HG02571 (cell line): ENCODE measurements at regions not wholly inside any gene's neighbourhood (a gene's known extent, or its start where the extent isn't known, plus 50 kb on each side); places are given as distances from the start of the nearest gene placed in this dataset.
"Not testable (repeated sequence)": the region's sequence is repeated elsewhere in the genome, so short reads cannot be mapped to it uniquely, and the experiment has no call there.

Experiments used
- ATAC-seq: cut with Tn5 transposase; IDR thresholded peaks from one replicate; pipeline ENCODE4 v1.9.1; 2021; ENCODE audit warnings: mild to moderate bottlenecking, moderate library complexity; ENCODE audit not compliant: unreplicated experiment

DNA sequence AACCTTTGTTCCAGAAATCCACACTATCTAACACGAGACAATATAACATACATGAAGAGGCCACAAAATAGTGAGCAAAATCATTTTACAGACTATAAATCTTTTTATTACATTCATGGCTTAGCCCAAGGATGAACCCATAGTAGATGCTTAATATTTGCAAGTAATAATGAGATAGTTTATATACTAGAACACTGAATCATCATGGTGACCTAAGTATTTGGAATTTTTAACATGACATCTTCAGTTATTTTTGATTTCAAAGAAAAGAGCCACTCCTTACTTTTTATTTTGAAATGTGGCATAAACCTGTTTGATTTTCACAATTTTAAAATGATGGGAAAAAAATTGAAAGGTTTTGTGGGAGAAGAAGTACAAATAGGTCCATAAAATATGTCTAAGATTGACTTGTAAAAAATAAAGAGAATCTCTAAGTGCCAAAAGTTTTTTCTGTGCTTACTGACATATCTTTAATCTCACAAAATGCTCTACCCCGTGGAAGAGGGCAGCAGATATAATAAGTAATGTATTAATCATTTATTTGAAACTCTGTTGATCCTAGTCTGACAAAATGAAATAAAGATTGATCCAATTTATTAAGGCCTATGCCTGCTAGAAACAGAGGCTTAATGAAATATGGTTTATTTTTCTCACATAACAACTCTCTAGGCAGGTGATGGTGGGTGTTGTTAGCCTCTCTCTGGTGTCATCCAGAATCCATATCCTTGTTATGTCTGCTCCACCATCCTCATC is 224.5 kb upstream of the CENPE start:
- ATAC-seq = no peak

- no peak for ATAC-seq
Measured at GRCh38 chr4:103415801-103416200, 217.7 kb upstream of the CENPE start.

DNA sequence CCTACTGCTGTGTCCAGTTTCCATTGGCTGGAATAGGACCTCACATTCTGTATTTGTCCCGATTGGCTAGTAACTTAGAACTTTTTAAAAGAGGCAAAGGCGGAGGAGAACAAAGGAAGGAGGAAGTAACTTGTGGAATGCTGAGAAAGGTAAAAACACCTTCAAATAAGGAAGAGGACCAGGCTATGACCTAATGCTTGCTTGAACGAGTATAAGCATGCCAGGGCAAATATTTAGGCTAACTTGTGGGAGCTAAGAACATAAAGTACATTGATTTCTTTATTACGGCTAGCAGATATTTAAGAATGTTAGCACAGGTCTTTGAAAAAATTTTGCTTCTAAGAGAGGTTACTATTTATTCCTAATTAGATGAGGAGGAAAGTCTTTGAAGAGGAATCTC is 214.5 kb upstream of the CENPE start:
- not testable (repeated sequence) for ATAC-seq

GRCh38 chr4:103410386-103410785 is 212.2 kb upstream of the CENPE start:
- no peak for ATAC-seq

GRCh38 chr4:103405415-103405814 is 207.3 kb upstream of the CENPE start:
- ATAC-seq = peak; percentile 53

- no peak for ATAC-seq
Measured at GRCh38 chr4:103403619-103404018, 205.5 kb upstream of the CENPE start.

- ATAC-seq = no peak
Measured at GRCh38 chr4:103402198-103402597, 204.1 kb upstream of the CENPE start.

- peak; percentile 58 for ATAC-seq
Measured at GRCh38 chr4:103400405-103400804, 202.3 kb upstream of the CENPE start.

DNA sequence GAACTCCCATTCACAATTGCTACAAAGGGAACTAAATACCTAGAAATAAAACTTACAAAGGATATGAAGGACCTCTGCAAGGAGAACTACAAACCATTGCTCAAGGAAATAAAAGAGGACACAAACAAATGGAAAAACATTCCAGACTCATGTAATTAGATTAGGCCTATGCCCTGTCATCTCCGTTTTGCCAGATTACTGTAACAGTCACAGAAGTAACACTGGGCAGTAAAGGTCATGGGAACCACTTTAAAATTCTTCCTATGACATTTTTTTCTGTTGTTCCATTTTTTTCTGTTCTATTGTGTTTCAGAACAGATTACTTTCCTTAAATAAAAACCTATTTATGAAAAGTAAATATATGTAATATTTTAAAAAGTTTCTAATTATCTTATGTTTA is 199.4 kb upstream of the CENPE start:
- ATAC-seq = no peak

DNA sequence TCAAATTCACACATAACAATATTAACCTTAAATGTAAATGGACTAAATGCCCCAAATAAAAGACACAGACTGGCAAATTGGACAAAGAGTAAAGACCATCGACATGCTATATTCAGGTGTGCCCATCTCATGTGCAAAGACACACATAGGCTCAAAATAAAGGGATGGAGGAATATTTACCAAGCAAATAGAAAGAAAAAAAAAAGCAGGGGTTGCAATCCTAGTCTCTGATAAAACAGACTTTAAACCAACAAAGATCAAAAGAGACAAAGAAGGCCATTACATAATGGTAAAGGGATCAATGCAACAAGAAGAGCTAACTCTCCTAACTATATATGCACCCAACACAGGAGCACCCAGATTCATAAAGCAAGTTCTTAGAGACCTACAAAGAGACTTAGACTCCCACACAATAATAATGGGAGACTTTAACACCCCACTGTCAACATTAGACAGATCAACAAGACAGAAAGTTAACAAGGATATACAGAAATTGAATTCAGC is 189.4 kb upstream of the CENPE start:
- ATAC-seq = not testable (repeated sequence)

DNA sequence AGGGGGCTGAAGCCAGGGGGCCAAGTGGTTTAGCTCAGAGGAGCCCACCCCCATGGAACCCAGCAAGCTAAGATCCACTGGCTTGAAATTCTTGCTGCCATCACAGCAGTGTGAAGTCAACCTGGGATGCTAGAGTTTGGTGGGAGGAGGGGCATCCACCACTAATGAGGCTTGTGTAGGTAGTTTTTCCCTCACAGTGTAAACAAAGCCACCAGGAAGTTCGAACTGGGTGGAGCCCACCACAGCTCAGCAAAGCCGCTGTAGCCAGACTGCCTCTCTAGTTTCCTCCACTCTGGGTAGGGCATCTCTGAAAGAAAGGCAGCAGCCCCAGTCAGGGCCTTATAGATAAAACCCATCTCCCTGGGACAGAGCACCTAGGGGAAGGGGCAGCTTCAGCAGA is 187.4 kb upstream of the CENPE start:
- ATAC-seq = not testable (repeated sequence)

DNA sequence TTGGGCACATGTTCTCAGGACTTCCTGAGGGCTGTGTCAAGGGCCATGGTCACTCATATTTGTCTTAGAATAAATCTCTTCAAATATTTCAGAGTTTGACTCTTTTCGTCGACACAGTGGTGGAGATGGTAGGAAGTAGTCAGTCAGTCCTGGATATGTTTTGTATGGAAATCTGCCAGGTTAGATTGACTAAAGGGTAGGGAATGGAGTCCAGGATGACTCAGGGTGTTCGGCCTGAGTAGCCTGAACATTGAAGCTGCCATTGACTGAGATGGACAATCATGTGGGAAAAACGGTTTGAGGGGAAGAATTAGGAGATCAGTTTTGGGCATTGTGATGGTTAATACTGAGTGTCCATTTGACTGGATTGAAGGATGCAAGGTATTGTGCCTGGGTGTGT is 177.1 kb upstream of the CENPE start:
- ATAC-seq = no peak

DNA sequence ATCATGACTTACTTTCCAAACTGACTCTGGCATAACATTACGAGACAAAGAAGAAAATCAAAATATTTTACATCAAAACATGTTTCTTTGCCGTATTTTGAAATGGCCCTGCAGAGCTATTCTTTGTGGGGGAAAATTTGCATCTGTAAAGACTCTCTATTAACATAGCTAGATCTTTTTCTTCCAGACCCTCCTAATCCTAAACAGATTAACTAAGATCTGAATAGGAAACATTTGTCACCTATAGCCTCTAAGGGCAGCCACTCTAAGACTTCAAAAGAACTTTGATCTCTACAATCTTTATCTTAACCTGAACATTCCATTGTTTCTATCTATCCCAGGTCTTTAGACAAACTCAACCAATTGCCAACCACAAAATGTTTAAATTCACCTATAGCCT is 176.6 kb upstream of the CENPE start:
- no peak for ATAC-seq

DNA sequence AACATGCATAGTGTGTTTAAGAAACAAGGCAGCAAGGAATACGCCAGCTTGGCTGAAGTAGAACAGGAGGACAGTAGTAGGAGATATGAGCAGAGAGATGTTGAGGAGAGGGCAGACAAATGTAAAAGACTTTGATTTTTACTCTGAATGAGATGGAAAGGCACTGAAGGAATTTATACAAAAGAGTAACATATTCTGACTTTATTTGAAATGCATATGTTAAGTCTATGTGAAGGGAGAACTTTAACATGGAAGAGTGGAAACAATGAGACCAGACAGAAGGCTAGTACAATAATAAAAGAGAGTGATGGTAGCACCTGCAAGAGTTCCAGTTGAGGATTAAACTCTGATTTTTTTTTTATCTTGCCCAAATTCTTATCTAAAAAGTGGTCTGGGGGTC is 176.2 kb upstream of the CENPE start:
- ATAC-seq = no peak

DNA sequence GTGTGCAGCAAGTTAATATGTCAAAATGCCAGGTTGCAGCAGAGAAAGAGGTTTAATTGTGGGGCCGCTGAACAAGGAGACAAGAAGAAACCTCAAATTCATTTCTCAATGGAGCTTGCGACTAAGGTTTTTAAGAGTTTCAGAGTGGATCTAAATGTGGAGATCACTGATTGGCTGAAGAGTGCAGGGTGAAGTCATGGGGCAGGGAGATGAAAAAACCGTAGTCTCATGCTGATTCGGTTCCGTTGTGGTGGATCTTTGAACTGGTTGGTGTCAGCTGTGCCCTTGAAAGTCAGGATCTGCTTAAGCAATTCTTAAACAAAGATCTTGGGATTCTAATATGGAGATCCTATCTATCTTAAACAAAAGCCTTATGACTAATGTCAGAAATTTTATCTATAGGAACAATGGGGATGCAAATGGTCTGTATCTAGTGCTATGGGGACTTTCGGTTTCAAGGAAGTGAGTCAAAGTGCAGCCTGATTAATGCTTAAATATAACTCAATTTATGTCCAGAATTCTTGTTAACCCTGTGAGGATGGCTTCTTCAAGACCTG is 173.9 kb upstream of the CENPE start:
- ATAC-seq = no peak

DNA sequence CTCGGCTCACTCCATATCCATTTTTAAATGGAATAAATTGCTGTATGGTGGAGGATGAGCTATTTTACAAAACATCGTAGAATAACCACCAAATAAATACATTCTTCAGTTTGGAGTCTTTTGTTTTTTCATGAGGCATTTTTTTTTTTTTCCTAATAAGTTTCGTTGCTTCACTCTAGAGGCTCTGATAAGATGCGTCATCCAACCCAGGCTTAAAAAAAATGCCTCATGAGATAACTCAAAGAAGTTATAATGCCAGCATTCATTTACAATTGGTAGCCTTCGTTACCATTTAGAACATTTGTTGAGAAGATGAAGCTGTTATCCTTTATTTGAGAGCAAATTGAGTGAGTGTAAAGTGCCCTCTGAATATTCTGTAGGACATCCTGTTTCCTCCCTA is 172.2 kb upstream of the CENPE start:
- no peak for ATAC-seq

GRCh38 chr4:103365285-103365684 is 167.1 kb upstream of the CENPE start:
- no peak for ATAC-seq

DNA sequence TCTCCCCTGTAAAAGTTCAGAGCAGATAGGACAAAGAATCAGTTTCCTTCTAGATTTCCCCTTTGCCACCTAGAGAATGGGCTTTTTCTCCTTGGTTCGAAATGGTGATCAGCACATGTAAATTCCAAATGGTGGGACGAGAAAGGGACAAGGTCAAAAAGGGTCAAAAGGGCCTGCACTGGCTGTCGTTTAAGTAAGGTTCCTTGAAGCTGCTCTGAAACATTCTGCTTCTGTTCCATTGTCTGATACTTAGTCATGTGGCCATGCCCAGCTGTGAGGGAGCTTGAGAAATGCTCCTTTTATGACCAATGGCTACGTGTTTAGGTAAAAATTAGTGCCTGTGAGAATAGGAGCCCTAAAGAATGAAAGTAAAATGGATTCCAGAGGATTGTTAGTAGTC is 165.9 kb upstream of the CENPE start:
- no peak for ATAC-seq

DNA sequence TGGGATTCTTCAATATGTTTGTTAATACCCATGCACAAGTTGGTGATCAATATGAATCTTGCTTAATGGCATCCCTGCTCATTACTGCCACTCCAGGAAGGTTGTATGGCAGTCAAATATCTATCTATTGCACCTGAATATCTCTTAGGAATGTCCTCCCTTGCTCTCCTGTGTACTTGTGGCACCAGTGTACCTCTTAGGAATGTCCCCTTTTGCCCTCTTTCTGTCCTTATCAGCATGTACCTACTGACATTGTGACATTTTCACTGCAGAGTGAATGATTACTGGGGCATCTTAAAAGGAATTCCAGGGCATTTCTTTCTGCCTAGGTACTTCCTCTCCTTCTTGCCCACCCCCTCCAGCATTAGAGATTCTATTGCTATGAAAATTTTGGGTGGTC is 163.8 kb upstream of the CENPE start:
- no peak for ATAC-seq

GRCh38 chr4:103359900-103360299 is 161.8 kb upstream of the CENPE start:
- no peak for ATAC-seq

GRCh38 chr4:103354006-103354405 is 155.9 kb upstream of the CENPE start:
- no peak for ATAC-seq

DNA sequence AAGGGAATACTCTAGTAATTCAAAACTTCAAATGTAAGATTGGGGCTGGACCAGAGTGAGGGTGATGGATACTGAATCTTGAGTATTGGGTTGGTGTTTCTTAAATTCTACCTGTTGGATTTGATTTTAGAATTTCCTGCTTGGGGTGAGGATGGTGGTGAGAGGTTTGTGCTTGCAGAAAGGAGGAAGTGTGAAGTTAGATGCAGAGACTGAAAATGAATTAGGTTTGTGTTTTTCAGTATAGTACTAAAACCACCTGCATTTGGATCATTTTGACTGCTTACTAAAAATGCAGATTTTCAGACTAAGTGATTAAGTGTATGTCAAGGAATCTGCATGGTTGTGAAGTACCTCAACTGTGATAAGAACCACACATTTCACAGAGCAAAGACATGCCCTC is 131.5 kb upstream of the CENPE start:
- no peak for ATAC-seq

GRCh38 chr4:103324811-103325210 is 126.7 kb upstream of the CENPE start:
- ATAC-seq = no peak
